ENCODE measurements at regions not wholly inside any gene's neighbourhood (a gene's known extent, or its start where the extent isn't known, plus 50 kb on each side); places are given as distances from the start of the nearest gene placed in this dataset.

GRCh38 chr10:105698592-105698991 lies 1057.5 kb downstream of the SORCS3 start:
- Mint-ChIP-seq H3K9me3 (peaks cover 19% of the 10 kb centered on the region), H3K27ac (no peak overlapping the region), H3K27me3 (no peaks in the 10 kb centered on the region), H3K4me1 (ENCODE audit: low read depth in 2 of 2) (no peaks in the 10 kb centered on the region), H3K36me3 (no peaks in the 10 kb centered on the region), H3K4me3 (no peak overlapping the region)
- ATAC-seq (no peak), DNase-seq (ENCODE audit: low spot score) (no peak)

GRCh38 chr10:105697290-105697780 lies 1056.2 kb downstream of the SORCS3 start:
- Mint-ChIP-seq H3K4me1 (ENCODE audit: low read depth in 2 of 2) (no peaks in the 10 kb centered on the region), H3K36me3 (no peaks in the 10 kb centered on the region)

GRCh38 chr10:105691811-105692210 lies 1050.7 kb downstream of the SORCS3 start:
- ATAC-seq (no peak), DNase-seq (ENCODE audit: low spot score) (no peak)
- Mint-ChIP-seq H3K27me3 (no peaks in the 10 kb centered on the region), H3K27ac (no peak overlapping the region), H3K36me3 (no peaks in the 10 kb centered on the region), H3K9me3 (peaks cover 26% of the 10 kb centered on the region), H3K4me1 (ENCODE audit: low read depth in 2 of 2) (no peaks in the 10 kb centered on the region), H3K4me3 (no peak overlapping the region)

More at GRCh38 chr10:105697290-105697780, 1056.2 kb downstream of the SORCS3 start:
- no peak overlapping the region for H3K4me3 Mint-ChIP-seq
- no peak for DNase-seq (ENCODE audit: low spot score)
- no peak overlapping the region for H3K27ac Mint-ChIP-seq
- ATAC-seq = no peak
- no peaks in the 10 kb centered on the region for H3K27me3 Mint-ChIP-seq
- peaks cover 19% of the 10 kb centered on the region for H3K9me3 Mint-ChIP-seq

- H3K36me3 Mint-ChIP-seq = peaks cover 11% of the 10 kb centered on the region
- peaks cover 23% of the 10 kb centered on the region for H3K9me3 Mint-ChIP-seq
- no peaks in the 10 kb centered on the region for H3K27me3 Mint-ChIP-seq
- no peak overlapping the region for H3K4me3 Mint-ChIP-seq
- no peaks in the 10 kb centered on the region for H3K4me1 Mint-ChIP-seq (ENCODE audit: low read depth in 2 of 2)
- no peak for DNase-seq (ENCODE audit: low spot score)
- no peak overlapping the region for H3K27ac Mint-ChIP-seq
- no peak for ATAC-seq
Observed at GRCh38 chr10:105682911-105683310, 1041.8 kb downstream of the SORCS3 start.

- peaks cover 23% of the 10 kb centered on the region for H3K9me3 Mint-ChIP-seq
- no peak overlapping the region for H3K4me3 Mint-ChIP-seq
- peaks cover 12% of the 10 kb centered on the region for H3K36me3 Mint-ChIP-seq
- H3K27ac Mint-ChIP-seq = no peak overlapping the region
- no peaks in the 10 kb centered on the region for H3K27me3 Mint-ChIP-seq
- no peaks in the 10 kb centered on the region for H3K4me1 Mint-ChIP-seq (ENCODE audit: low read depth in 2 of 2)
- no peak for ATAC-seq
- no peak for DNase-seq (ENCODE audit: low spot score)
Observed at GRCh38 chr10:105681051-105681450, 1040.0 kb downstream of the SORCS3 start.

GRCh38 chr10:105679781-105680180 lies 1038.7 kb downstream of the SORCS3 start:
- Mint-ChIP-seq H3K4me3 (no peak overlapping the region), H3K27me3 (no peaks in the 10 kb centered on the region), H3K36me3 (peaks cover 12% of the 10 kb centered on the region), H3K4me1 (ENCODE audit: low read depth in 2 of 2) (no peaks in the 10 kb centered on the region), H3K27ac (no peak overlapping the region), H3K9me3 (peaks cover 23% of the 10 kb centered on the region)
- ATAC-seq (no peak), DNase-seq (ENCODE audit: low spot score) (no peak)

- Mint-ChIP-seq H3K4me1 (ENCODE audit: low read depth in 2 of 2) (no peaks in the 10 kb centered on the region), H3K27me3 (no peaks in the 10 kb centered on the region), H3K27ac (no peak overlapping the region), H3K36me3 (peaks cover 12% of the 10 kb centered on the region), H3K9me3 (peaks cover 17% of the 10 kb centered on the region), H3K4me3 (no peak overlapping the region)
- ATAC-seq = no peak
- no peak for DNase-seq (ENCODE audit: low spot score)
Observed at GRCh38 chr10:105675333-105675732, 1034.2 kb downstream of the SORCS3 start.

GRCh38 chr10:105674448-105674847 lies 1033.4 kb downstream of the SORCS3 start:
- H3K9me3 Mint-ChIP-seq = peaks cover 17% of the 10 kb centered on the region
- no peaks in the 10 kb centered on the region for H3K27me3 Mint-ChIP-seq
- no peak for DNase-seq (ENCODE audit: low spot score)
- H3K36me3 Mint-ChIP-seq = peaks cover 12% of the 10 kb centered on the region
- no peaks in the 10 kb centered on the region for H3K4me1 Mint-ChIP-seq (ENCODE audit: low read depth in 2 of 2)
- H3K27ac Mint-ChIP-seq = no peak overlapping the region
- no peak for ATAC-seq
- H3K4me3 Mint-ChIP-seq = no peak overlapping the region

- Mint-ChIP-seq H3K4me1 (ENCODE audit: low read depth in 2 of 2) (no peaks in the 10 kb centered on the region), H3K27ac (no peak overlapping the region), H3K4me3 (no peak overlapping the region), H3K9me3 (peaks cover 8% of the 10 kb centered on the region), H3K36me3 (no peaks in the 10 kb centered on the region), H3K27me3 (no peaks in the 10 kb centered on the region)
- ATAC-seq (no peak), DNase-seq (ENCODE audit: low spot score) (no peak)
Observed at GRCh38 chr10:105658696-105659095, 1017.6 kb downstream of the SORCS3 start.

GRCh38 chr10:105656856-105657255 lies 1015.8 kb downstream of the SORCS3 start:
- ATAC-seq = no peak
- no peaks in the 10 kb centered on the region for H3K27me3 Mint-ChIP-seq
- no peak overlapping the region for H3K27ac Mint-ChIP-seq
- H3K4me1 Mint-ChIP-seq (ENCODE audit: low read depth in 2 of 2) = no peaks in the 10 kb centered on the region
- H3K36me3 Mint-ChIP-seq = no peaks in the 10 kb centered on the region
- no peak overlapping the region for H3K4me3 Mint-ChIP-seq
- H3K9me3 Mint-ChIP-seq = peaks cover 8% of the 10 kb centered on the region
- no peak for DNase-seq (ENCODE audit: low spot score)

- peaks cover 11% of the 10 kb centered on the region for H3K9me3 Mint-ChIP-seq
- no peak overlapping the region for H3K4me3 Mint-ChIP-seq
- H3K36me3 Mint-ChIP-seq = no peaks in the 10 kb centered on the region
- no peak overlapping the region for H3K27ac Mint-ChIP-seq
- no peaks in the 10 kb centered on the region for H3K27me3 Mint-ChIP-seq
- no peaks in the 10 kb centered on the region for H3K4me1 Mint-ChIP-seq (ENCODE audit: low read depth in 2 of 2)
- ATAC-seq (no peak), DNase-seq (ENCODE audit: low spot score) (no peak)
Observed at GRCh38 chr10:105650306-105650705, 1009.2 kb downstream of the SORCS3 start.

- Mint-ChIP-seq H3K36me3 (no peaks in the 10 kb centered on the region), H3K4me3 (no peak overlapping the region), H3K4me1 (ENCODE audit: low read depth in 2 of 2) (no peaks in the 10 kb centered on the region), H3K27me3 (no peaks in the 10 kb centered on the region), H3K9me3 (peaks cover 12% of the 10 kb centered on the region), H3K27ac (no peak overlapping the region)
- ATAC-seq (no peak), DNase-seq (ENCODE audit: low spot score) (no peak)
Observed at GRCh38 chr10:105647354-105647753, 1006.3 kb downstream of the SORCS3 start.

- H3K36me3 Mint-ChIP-seq = no peaks in the 10 kb centered on the region
- ATAC-seq (no peak), DNase-seq (ENCODE audit: low spot score) (no peak)
- no peaks in the 10 kb centered on the region for H3K27me3 Mint-ChIP-seq
- no peak overlapping the region for H3K27ac Mint-ChIP-seq
- H3K4me3 Mint-ChIP-seq = no peak overlapping the region
- peaks cover 16% of the 10 kb centered on the region for H3K9me3 Mint-ChIP-seq
- H3K4me1 Mint-ChIP-seq (ENCODE audit: low read depth in 2 of 2) = no peaks in the 10 kb centered on the region
Observed at GRCh38 chr10:105644978-105645377, 1003.9 kb downstream of the SORCS3 start.

GRCh38 chr10:105644559-105644958 lies 1003.5 kb downstream of the SORCS3 start:
- Mint-ChIP-seq H3K9me3 (peaks cover 13% of the 10 kb centered on the region), H3K27ac (no peak overlapping the region), H3K36me3 (no peaks in the 10 kb centered on the region), H3K27me3 (no peaks in the 10 kb centered on the region), H3K4me3 (no peak overlapping the region), H3K4me1 (ENCODE audit: low read depth in 2 of 2) (no peaks in the 10 kb centered on the region)
- ATAC-seq (no peak), DNase-seq (ENCODE audit: low spot score) (no peak)

- no peak for DNase-seq (ENCODE audit: low spot score)
- no peak for ATAC-seq
- Mint-ChIP-seq H3K4me1 (ENCODE audit: low read depth in 2 of 2) (no peaks in the 10 kb centered on the region), H3K4me3 (no peak overlapping the region), H3K9me3 (peaks cover 13% of the 10 kb centered on the region), H3K27me3 (no peaks in the 10 kb centered on the region), H3K36me3 (no peaks in the 10 kb centered on the region), H3K27ac (no peak overlapping the region)
Observed at GRCh38 chr10:105644091-105644490, 1003.0 kb downstream of the SORCS3 start.

All from natural killer cell treated with Interleukin-12 subunit alpha and Interleukin-12 subunit beta and Interleukin-15 and Interleukin-18, amount 100 ng/mL, for 72 hours (primary cell).